HFFc6 (cell line): ENCODE measurements at regions not wholly inside any gene's neighbourhood (a gene's known extent, or its start where the extent isn't known, plus 50 kb on each side); places are given as distances from the start of the nearest gene placed in this dataset.

ENCODE experiments used
- DNase-seq: peaks from one replicate; pipeline ENCODE4 v3.0.0-alpha.2; 2018
- H3K27ac Mint-ChIP-seq: 2 replicates; pipeline ENCODE4 v1.8.0; 2020; ENCODE audit warnings: mild to moderate bottlenecking, mixed read lengths
- H3K27me3 Mint-ChIP-seq: 2 replicates; pipeline ENCODE4 v1.8.0; 2021; ENCODE audit warnings: mild to moderate bottlenecking, moderate library complexity, mixed read lengths; ENCODE audit not compliant: insufficient read depth
- H3K36me3 Mint-ChIP-seq: 2 replicates; pipeline ENCODE4 v1.8.0; 2021; ENCODE audit warnings: low read depth, mixed read lengths
- H3K4me1 Mint-ChIP-seq: 2 replicates; pipeline ENCODE4 v1.8.0; 2020; ENCODE audit warnings: low read depth, mixed read lengths
- H3K4me3 Mint-ChIP-seq: 2 replicates; pipeline ENCODE4 v1.8.0; 2020; ENCODE audit warnings: mild to moderate bottlenecking, moderate library complexity, mixed read lengths
- H3K9me3 Mint-ChIP-seq: 2 replicates; pipeline ENCODE4 v1.8.0; 2020; ENCODE audit warnings: mild to moderate bottlenecking, mixed read lengths
- CTCF ChIP-seq: fragments of 200-600 bp; sonication (generic); IDR thresholded peaks from 2 replicates; pipeline ENCODE4 v1.5.0; 2021; ENCODE audit warnings: antibody characterized with exemption, mild to moderate bottlenecking

DNA sequence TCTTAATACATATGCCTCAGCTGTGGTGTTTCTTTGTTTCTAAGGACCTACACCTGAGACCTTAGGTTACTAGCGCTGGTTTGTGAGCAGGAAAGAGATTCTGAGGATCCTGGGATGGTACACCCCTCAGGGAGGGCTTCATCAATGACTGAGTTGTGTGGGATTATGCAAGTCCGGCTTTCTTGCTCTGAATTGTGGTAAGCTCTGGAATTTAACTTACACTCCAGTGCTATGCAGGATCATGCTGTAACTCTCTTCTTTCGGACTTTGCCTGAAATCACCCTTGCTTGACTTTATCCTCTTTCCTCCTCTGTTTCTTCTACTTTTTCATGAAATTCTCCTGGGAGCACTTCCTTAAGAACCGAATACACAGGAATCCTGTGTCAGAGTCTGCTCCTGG is 431.5 kb upstream of the BOD1L1 start:
- no peaks in the 10 kb centered on the region for H3K27me3 Mint-ChIP-seq
- no peak for DNase-seq
- H3K9me3 Mint-ChIP-seq = peaks cover 3% of the 10 kb centered on the region; the same call in 1 of the 2 replicates
- peaks cover 12% of the 10 kb centered on the region for H3K4me1 Mint-ChIP-seq
- no peak overlapping the region for H3K27ac Mint-ChIP-seq
- no peak for TF ChIP-seq CTCF
- H3K4me3 Mint-ChIP-seq = no peak overlapping the region
- H3K36me3 Mint-ChIP-seq = 0 out of 2 replicates have a peak, but pooled peaks cover 3% of the 10 kb centered on the region

- Mint-ChIP-seq H3K27ac (no peak overlapping the region), H3K9me3 (peaks cover 3% of the 10 kb centered on the region; the same call in 1 of the 2 replicates), H3K4me3 (no peak overlapping the region), H3K36me3 (no peaks in the 10 kb centered on the region), H3K27me3 (no peaks in the 10 kb centered on the region; the same call in 1 of the 2 replicates), H3K4me1 (peaks cover 9% of the 10 kb centered on the region; the same call in 1 of the 2 replicates)
- DNase-seq = no peak
- TF ChIP-seq CTCF = no peak
Observed at GRCh38 chr4:14064984-14065383, 437.5 kb upstream of the BOD1L1 start.

DNA sequence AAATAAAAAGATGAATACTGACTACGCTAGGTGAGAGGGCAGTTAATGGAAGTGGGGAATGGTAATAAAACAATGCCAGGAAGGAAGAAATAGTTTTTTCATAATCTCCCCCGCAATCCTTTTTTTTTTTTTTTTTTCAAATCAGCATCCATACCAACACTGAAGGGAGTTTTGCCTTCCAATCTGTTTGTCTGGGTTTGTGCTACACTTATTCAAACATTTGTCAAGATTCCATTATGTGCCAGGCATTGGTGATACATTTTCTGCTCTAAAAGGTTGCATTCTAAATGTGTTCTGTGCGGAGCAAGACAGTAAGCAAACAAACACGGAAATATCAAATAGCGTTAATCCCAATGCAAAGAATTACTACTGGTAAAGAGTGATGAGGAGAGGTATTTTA is 437.9 kb upstream of the BOD1L1 start:
- DNase-seq = no peak
- H3K36me3 Mint-ChIP-seq = no peaks in the 10 kb centered on the region
- no peaks in the 10 kb centered on the region; the same call in 1 of the 2 replicates for H3K27me3 Mint-ChIP-seq
- TF ChIP-seq CTCF = no peak
- H3K9me3 Mint-ChIP-seq = peaks cover 3% of the 10 kb centered on the region; the same call in 1 of the 2 replicates
- H3K27ac Mint-ChIP-seq = no peak overlapping the region
- no peak overlapping the region for H3K4me3 Mint-ChIP-seq
- H3K4me1 Mint-ChIP-seq = peaks cover 9% of the 10 kb centered on the region; the same call in 1 of the 2 replicates

- no peak overlapping the region for H3K4me3 Mint-ChIP-seq
- H3K27ac Mint-ChIP-seq = no peak overlapping the region
- TF ChIP-seq CTCF = no peak
- H3K4me1 Mint-ChIP-seq = peaks cover 9% of the 10 kb centered on the region; the same call in 1 of the 2 replicates
- H3K27me3 Mint-ChIP-seq = no peaks in the 10 kb centered on the region; the same call in 1 of the 2 replicates
- peaks cover 4% of the 10 kb centered on the region for H3K9me3 Mint-ChIP-seq
- DNase-seq = no peak
- H3K36me3 Mint-ChIP-seq = peaks cover 5% of the 10 kb centered on the region; the same call in 1 of the 2 replicates
Observed at GRCh38 chr4:14066979-14067378, 439.5 kb upstream of the BOD1L1 start.

GRCh38 chr4:14069886-14070285 is 442.4 kb upstream of the BOD1L1 start:
- peaks cover 9% of the 10 kb centered on the region; the same call in 1 of the 2 replicates for H3K4me1 Mint-ChIP-seq
- H3K36me3 Mint-ChIP-seq = peaks cover 23% of the 10 kb centered on the region
- no peak overlapping the region for H3K4me3 Mint-ChIP-seq
- no peak for TF ChIP-seq CTCF
- H3K27me3 Mint-ChIP-seq = no peaks in the 10 kb centered on the region; the same call in 1 of the 2 replicates
- no peak overlapping the region for H3K27ac Mint-ChIP-seq
- peaks cover 22% of the 10 kb centered on the region for H3K9me3 Mint-ChIP-seq
- DNase-seq = no peak
